Ureter (tissue), 1 donor: ENCODE measurements at regions not wholly inside any gene's neighbourhood (a gene's known extent, or its start where the extent isn't known, plus 50 kb on each side); places are given as distances from the start of the nearest gene placed in this dataset.
"Not testable (repeated sequence)": the region's sequence is repeated elsewhere in the genome, so short reads cannot be mapped to it uniquely, and the experiment has no call there.

ENCODE experiments used
- DNase-seq: peaks from one replicate; pipeline ENCODE4 v3.0.0-alpha.2; 2020; ENCODE audit warnings: low spot score
- donor health status: DM: yes; HTN: yes; CAD: no.

GRCh38 chr2:42974169-42974720, 181.9 kb upstream of the HAAO start:
- no peak for DNase-seq

DNA sequence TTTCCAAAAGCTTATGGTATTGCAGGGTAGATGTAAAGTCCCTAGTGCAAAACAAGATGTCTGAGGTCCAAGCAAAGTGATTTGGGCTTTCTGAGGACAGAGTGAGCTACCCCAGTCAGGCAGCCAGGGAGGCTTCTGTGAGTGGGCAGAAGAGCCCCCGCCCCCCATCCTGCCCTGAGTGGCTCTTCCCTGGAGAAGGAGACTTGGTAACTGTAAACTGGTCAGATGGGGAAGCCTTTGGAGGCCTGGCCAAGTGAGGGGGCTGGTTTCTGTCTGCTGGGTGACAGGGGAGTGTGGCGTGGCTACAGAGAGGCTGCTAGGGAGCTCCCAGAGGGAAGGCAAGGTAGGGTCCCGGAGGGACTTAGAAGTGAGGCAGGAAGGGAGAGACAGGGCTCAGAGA, 181.3 kb upstream of the HAAO start:
- DNase-seq = no peak

- DNase-seq = not testable (repeated sequence)
Measured at GRCh38 chr2:42972933-42973516, 180.6 kb upstream of the HAAO start.

- DNase-seq = no peak
Measured at GRCh38 chr2:42971947-42972736, 179.8 kb upstream of the HAAO start.

- DNase-seq = no peak
Measured at GRCh38 chr2:42971381-42971780, 179.0 kb upstream of the HAAO start.

DNA sequence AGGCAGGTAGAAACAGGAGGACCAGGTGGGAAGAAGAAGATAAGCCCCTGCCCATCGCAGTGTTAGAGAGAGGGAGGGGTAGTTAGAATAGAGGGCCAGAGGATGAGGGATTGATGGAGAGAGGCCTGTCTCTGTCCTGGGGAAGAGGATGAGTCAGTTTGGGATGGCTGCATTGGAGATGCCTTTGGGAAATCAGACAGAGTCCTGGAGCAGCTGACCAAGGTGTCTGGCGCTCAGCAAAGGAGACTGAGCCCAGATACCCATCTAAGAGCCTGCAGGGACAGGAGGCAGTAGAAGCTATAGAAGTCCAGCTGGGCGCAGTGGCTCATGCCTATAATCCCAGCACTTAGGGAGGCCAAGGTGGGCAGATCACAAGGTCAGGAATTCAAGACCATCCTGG, 177.8 kb upstream of the HAAO start:
- DNase-seq = no peak

DNA sequence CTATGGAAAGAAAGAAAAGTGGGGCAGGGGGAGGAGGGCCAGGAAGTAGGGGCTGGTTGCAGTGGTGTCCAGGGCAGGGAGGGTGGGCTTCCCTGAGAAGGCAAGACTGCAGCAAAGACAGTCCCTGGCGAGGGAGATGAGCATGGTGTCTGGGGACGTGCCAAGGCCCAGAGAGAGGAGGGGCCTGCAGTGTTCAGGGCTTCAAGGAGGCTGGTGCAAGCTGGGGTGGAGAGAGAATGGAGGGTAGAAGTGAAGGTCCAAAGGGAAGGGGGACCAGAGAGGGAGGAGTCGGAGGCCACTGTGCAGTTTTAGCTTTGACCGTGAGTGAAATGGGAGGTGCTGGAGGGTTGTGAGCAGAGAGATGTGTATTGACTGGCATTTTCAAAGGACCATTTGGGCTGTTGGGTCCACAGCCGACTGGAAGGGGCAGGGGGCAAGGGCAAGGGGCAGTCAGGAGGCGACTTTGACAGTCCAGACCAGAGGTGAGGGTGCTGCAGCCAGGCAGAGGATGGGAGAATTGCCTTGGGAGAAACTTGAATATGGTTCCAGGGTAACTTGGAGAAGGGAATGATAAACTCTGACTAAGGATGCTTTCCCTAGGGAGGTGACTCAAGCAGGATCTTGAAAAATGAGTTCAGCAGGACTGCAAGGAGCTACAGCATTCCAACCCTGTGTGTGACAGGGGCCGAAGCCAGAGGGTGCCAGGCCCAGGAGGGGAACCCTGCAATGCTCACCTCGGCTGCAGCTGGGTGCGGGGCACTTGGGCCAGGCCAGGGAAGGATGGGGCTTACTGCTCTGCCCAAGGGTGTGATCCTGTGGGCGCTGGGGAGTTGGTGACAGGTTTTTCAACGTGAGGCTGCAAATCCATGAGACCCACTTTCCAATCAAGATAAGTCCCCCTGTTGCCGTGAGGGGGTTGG, 177.1 kb upstream of the HAAO start:
- DNase-seq = no peak

DNA sequence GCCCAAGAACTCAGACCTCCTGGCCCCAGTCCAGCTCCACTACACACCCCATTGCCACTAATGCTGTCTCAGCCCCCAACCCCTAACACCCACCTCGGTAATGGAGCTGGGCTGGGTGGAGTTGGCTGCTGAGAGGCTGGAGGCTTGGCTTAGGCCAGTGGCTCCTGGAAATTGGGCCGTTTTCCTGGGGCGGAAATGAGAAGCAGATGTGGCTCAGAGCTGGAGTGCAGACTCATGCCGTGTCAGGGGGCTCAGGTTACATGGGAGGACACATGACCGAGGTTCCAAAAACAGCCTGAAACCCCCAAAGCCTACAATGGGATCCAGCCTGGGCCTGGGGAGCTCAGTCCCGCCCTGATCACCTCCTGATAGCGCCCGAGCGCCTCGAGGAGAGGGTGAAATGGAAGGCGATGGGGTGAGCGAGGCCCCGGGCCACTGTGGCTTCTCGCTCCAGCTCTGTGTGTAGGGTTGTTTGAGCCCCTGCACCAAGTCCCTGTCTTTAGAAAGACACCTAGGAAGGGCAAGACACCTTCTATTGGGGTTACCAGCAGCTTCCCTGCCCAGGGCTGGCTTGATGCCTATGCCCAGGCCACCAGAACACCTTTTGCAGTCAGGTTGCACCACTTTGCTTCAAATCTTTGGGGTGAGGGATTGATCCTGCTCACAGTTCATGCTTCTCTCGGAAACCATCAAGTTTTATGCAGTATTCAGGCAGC, 175.7 kb upstream of the HAAO start:
- DNase-seq = peak; percentile 70

DNA sequence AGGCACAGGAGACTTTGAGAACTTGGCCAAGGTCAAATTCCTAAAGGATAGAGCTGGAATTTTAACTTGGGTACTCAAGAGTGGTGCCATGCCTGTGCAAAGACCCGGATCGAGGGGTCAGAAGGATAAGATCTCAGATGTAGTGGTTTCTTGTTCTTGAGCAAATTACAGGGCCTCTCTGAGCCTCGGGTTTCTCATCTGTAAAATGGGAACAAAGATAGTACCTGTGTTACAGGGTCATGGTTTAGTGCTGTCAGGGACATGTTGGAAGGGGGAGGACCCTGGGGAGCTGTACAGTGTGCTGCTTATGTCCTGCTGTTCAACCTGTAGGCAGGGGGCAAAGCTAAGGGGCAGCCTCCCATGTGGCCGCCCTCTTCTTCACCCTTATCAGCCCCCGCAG, 173.5 kb upstream of the HAAO start:
- no peak for DNase-seq

GRCh38 chr2:42965196-42965595, 172.8 kb upstream of the HAAO start:
- no peak for DNase-seq

DNA sequence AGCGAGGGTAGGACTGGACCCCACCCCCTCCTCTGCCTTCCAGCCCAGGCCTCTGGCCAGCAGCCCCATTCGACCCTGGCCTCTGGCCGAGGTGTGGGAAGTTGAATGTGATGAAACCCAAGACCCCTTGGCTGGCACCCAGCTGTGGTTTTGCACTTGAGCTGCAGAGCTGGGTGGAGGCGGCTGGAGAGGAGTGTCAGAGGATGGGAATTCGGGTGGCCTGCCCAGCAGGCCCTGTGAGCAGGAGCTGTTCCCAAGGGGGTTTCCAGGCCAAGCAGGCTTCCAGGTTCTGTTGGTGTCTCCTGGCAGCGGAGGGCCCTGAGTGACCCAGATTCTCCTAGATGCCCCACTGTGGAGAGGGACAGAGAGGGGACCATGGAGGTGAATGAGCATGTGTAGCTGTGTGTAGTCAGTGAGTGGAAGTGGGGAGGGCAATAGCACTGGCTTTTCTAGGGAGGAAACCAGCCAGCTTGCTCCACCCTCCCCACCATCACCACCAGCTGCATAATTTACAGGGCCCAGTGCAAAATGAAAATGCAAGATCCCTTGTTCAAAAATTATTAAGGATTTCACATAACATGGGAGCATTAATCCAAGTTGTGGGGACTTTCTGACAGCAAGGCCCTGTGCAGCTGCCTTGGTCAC, 172.2 kb upstream of the HAAO start:
- peak; percentile 72 for DNase-seq

DNA sequence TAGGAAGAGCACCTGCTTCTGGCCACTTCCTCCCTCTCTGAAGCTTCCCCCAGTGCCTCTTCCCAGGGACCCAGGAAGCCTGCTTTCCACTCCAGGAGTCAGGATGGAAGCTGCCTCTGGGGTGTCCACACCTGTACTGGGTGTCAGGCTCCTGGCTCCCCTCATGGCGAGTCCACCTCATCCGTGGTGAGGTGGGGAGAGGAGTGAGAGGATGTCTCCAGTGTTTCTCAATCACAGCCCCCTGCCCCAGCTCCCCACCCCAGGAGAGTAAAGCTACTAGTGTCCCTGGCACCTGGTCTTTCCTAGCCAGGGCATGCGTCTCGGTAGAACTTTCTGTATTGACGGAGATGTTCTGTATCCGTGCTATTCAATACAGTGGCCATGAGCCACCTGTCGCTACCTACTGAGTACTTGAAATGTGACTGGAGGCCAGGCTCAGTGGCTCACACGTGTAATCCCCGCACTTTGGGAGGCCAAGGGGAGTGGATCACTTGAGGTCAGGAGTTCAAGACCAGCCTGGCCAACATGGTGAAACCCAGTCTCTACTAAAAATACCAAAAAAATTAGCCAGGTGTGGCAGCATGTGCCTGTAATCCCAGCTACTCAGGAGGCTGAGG, 171.2 kb upstream of the HAAO start:
- DNase-seq = no peak

DNA sequence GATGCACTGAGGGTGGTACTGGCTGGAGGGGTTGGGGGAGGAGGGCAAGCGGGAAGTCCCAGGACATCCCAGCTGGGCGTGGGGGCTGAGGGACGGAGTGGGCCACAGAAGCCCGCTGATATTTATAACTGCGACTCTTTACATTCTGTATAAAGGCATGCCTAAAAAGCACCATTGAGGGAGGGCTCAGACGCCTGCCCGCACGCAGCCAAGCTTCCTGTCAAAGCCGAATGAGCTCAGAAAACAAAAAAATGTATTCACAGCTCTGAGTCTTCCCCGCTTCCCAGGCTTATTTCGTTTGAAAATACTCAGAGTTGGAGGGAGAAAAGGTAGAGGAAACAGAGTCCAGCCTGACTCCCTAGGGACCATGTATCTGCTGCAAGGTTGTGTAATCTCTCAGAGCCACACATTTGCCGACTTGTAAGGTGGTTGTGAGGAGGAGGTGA, 170.1 kb upstream of the HAAO start:
- no peak for DNase-seq

DNA sequence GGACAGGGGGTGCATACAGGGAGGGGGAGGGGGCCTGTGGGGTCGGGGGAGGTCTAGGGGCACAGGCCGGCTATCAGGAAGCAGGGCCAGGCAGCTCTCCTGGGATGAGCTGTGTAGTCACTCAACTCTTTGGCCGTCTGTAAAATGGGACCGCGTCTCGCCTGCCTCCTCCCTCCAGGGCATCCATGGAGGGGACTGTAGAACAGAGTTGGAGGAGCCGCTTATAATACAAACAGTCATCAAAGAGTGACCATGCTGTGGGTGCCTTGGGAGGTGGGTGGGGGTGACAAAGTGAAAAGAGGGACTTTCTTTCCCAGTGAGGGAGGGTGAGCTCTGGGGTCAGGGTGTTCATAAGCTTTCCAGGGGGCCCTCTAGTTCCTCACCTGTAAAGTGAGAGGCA, 169.6 kb upstream of the HAAO start:
- DNase-seq = no peak

- peak; percentile 80 for DNase-seq
Measured at GRCh38 chr2:42961385-42961811, 169.0 kb upstream of the HAAO start.

DNA sequence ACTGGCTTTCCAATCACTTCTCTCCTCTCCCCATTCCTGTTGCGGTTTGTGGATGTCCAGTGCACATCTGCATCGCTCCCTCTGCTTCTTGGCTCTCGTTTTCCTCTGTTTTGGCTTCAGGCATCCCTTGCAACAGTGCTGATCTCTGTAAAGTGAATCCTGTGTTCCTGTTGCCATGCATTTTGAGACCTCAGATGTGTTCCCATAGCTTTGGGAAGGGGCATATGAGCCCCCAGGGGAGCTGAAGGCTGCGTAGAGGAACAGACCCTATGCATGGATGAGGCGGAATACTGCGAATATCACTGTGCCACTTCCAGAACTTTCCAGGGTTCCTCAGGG, 168.4 kb upstream of the HAAO start:
- DNase-seq = no peak

GRCh38 chr2:42960002-42960841, 167.8 kb upstream of the HAAO start:
- no peak for DNase-seq

- peak; percentile 69 for DNase-seq
Measured at GRCh38 chr2:42959234-42960001, 167.0 kb upstream of the HAAO start.

- DNase-seq = no peak
Measured at GRCh38 chr2:42958741-42959233, 166.4 kb upstream of the HAAO start.
